ENCODE measurements at regions not wholly inside any gene's neighbourhood (a gene's known extent, or its start where the extent isn't known, plus 50 kb on each side); places are given as distances from the start of the nearest gene placed in this dataset.

DNA sequence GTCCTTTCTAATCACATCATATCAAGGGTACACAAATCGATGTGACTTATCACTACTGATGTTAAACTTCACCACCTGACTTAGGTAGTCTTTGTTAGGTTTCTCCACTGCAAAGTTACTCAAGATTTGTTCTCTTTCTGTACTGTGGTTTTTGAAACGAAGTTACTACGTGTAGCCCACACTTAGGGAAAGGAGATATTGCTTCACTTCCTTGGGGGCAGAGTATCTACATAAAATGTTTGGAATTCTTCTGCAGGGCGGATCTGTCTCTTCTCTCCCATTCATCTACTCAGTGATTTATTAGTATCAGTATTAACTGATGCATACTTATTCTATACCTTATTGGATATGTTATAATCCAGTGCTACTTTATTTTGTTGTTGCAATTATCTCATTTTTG lies 403.6 kb upstream of the MON1B start:
- Mint-ChIP-seq H3K36me3 (no peaks in the 10 kb centered on the region), H3K4me3 (no peak overlapping the region), H3K27ac (no peak overlapping the region), H3K9me3 (peaks cover 11% of the 10 kb centered on the region), H3K4me1 (ENCODE audit: unreplicated experiment) (no peaks in the 10 kb centered on the region), H3K27me3 (no peaks in the 10 kb centered on the region)
- TF ChIP-seq, protein P1, sequence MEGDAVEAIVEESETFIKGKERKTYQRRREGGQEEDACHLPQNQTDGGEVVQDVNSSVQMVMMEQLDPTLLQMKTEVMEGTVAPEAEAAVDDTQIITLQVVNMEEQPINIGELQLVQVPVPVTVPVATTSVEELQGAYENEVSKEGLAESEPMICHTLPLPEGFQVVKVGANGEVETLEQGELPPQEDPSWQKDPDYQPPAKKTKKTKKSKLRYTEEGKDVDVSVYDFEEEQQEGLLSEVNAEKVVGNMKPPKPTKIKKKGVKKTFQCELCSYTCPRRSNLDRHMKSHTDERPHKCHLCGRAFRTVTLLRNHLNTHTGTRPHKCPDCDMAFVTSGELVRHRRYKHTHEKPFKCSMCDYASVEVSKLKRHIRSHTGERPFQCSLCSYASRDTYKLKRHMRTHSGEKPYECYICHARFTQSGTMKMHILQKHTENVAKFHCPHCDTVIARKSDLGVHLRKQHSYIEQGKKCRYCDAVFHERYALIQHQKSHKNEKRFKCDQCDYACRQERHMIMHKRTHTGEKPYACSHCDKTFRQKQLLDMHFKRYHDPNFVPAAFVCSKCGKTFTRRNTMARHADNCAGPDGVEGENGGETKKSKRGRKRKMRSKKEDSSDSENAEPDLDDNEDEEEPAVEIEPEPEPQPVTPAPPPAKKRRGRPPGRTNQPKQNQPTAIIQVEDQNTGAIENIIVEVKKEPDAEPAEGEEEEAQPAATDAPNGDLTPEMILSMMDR (conservative IDR thresholded peaks at IDR 0.05) = no peak
- DNase-seq (ENCODE audit: extremely low spot score, unreplicated experiment) = no peak

DNA sequence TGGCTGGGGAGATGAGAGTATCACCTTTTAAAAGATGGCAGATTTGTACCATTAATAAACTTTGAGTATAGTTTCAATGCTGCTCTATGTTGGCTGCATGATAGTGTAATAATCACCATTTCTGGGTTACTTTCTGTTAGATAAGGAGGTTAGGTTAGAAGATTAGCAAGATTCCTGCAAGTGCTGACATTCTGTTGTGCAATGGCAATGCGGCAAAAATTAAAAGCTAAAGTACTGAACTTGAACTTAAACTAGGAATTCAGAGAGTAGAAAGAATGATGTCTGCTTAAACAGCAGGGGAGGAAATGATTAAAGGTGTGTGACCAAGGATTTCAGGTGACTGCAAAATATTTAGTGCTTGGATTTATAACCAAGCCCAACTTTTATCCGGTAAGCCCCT lies 399.8 kb upstream of the MON1B start:
- TF ChIP-seq, protein P1 (conservative IDR thresholded peaks at IDR 0.05) = no peak
- Mint-ChIP-seq H3K4me1 (ENCODE audit: unreplicated experiment) (no peaks in the 10 kb centered on the region), H3K27ac (no peak overlapping the region), H3K27me3 (no peaks in the 10 kb centered on the region), H3K4me3 (no peak overlapping the region), H3K9me3 (peaks cover 11% of the 10 kb centered on the region), H3K36me3 (no peaks in the 10 kb centered on the region)
- no peak for DNase-seq (ENCODE audit: extremely low spot score, unreplicated experiment)

DNA sequence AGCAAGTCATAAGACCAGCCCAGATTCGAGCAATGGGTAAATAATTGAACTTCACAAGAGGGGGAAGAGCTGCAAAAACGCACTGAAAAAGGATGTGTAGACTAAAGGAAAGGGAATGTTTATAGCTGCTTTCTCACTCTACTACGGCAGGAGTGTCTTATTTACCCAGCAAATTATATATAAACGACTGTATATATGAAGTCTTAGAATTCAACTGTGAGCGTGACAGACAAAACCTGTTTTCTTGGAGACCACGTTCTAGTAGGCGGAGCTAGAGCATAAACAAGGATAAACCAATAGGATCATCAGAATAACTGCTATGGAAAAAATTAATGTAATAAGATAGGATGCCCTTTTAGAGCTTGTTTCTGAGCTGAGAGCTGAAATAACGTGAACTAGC lies 394.6 kb upstream of the MON1B start:
- no peak overlapping the region for H3K4me3 Mint-ChIP-seq
- H3K9me3 Mint-ChIP-seq = no peaks in the 10 kb centered on the region
- H3K27me3 Mint-ChIP-seq = no peaks in the 10 kb centered on the region
- TF ChIP-seq, protein P1 (conservative IDR thresholded peaks at IDR 0.05) = no peak
- no peaks in the 10 kb centered on the region for H3K36me3 Mint-ChIP-seq
- DNase-seq (ENCODE audit: extremely low spot score, unreplicated experiment) = no peak
- H3K27ac Mint-ChIP-seq = no peak overlapping the region
- H3K4me1 Mint-ChIP-seq (ENCODE audit: unreplicated experiment) = no peaks in the 10 kb centered on the region

DNA sequence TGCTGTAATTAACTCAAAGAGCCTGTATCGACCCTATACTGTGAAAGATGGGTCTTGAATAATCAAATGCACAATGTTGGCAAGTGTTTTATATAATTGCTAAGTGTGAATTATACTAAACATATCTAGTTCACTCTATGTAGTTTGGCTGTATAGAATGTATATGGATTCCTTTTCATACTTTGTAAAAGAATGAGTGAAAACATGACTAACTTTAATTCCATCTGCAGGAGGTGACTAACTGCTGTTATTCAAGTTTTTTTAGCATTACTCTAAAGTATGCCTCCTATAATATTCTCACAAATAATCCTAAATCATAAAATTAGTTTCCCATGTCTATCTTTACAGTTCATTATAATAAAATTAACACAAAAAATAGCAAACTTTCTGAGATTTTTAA lies 394.0 kb upstream of the MON1B start:
- Mint-ChIP-seq H3K36me3 (no peaks in the 10 kb centered on the region), H3K4me3 (no peak overlapping the region), H3K4me1 (ENCODE audit: unreplicated experiment) (no peaks in the 10 kb centered on the region), H3K27ac (no peak overlapping the region), H3K9me3 (no peaks in the 10 kb centered on the region), H3K27me3 (peaks cover 1% of the 10 kb centered on the region)
- no peak for DNase-seq (ENCODE audit: extremely low spot score, unreplicated experiment)
- TF ChIP-seq, protein P1 (conservative IDR thresholded peaks at IDR 0.05) = no peak

DNA sequence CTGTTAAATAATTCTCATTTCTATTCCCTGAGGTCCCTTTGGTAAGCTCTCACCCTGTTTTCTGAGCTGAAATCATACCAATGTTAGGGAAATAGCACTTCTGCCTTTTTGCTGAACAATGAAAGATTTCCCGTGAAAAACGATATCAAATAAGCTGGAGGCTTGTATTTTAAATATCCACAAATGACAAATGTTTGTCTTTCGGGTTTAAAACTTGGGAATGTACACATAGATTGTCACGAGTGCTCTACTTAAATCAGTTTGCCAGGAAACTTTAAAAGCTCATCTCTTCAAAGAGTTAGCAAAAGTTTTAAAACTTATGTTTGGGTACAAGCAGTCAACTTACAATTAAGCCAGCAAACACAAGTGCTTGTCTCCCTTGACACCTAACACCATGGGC lies 393.5 kb upstream of the MON1B start:
- Mint-ChIP-seq H3K27ac (no peak overlapping the region), H3K4me1 (ENCODE audit: unreplicated experiment) (no peaks in the 10 kb centered on the region), H3K36me3 (no peaks in the 10 kb centered on the region), H3K9me3 (no peaks in the 10 kb centered on the region), H3K4me3 (no peak overlapping the region), H3K27me3 (peaks cover 5% of the 10 kb centered on the region)
- TF ChIP-seq, protein P1 (conservative IDR thresholded peaks at IDR 0.05) = no peak
- DNase-seq (ENCODE audit: extremely low spot score, unreplicated experiment) = no peak

DNA sequence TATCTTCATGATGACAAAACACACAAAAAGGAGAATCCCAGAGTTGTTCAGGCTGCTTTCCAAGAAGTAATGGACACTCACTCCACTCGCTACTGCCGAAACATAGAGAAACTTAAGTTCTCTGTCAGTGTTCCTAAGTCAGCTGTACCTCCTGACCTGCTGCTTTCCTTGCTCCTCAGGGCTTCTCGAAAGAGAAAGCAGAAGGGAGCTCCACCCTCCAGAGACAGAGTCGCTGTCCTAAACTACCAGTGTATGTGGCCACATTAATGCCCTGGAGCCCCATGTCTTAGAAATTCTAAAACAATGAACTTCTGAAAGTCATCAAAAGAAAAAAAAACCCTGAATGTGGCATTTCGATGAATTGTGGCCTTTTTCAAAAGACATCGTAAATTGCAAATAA lies 390.8 kb upstream of the MON1B start:
- Mint-ChIP-seq H3K4me1 (ENCODE audit: unreplicated experiment) (no peaks in the 10 kb centered on the region), H3K27ac (no peak overlapping the region), H3K9me3 (no peaks in the 10 kb centered on the region), H3K27me3 (peaks cover 5% of the 10 kb centered on the region), H3K36me3 (no peaks in the 10 kb centered on the region), H3K4me3 (no peak overlapping the region)
- TF ChIP-seq, protein P1 (conservative IDR thresholded peaks at IDR 0.05) = no peak
- no peak for DNase-seq (ENCODE audit: extremely low spot score, unreplicated experiment)

Data from type B pancreatic cell (in vitro differentiated cells).